T-cell (primary cell): ENCODE measurements at regions not wholly inside any gene's neighbourhood (a gene's known extent, or its start where the extent isn't known, plus 50 kb on each side); places are given as distances from the start of the nearest gene placed in this dataset.

Experiments
- ATAC-seq, 4 experiments: fragments of 200-7000 bp in 3 of 4; fragments of 150-1000 bp in 1 of 4; cut with Tn5 transposase; replicated peaks in 1 of 4; 1 replicate in 3 of 4; 2 replicates in 1 of 4; pipeline ENCODE4 v1.10.0; 2021; ENCODE audit warnings: moderate library complexity in 3 of 4, mild to moderate bottlenecking in 2 of 4, moderate number of reproducible peaks in 1 of 4
- CTCF ChIA-PET, 2 donors: fragments of 300-600 bp; sonication (Branson Sonifier 250); formaldehyde crosslinking; loops; one replicate each; lab custom pipeline; 2022; ENCODE audit warnings: antibody characterized with exemption in 2 of 2; lab: Charles Lee
- POLR2A ChIA-PET, 2 donors: fragments of 300-600 bp; sonication (Branson Sonifier 250); formaldehyde crosslinking; loops; one replicate each; lab custom pipeline; 2022; ENCODE audit warnings: antibody characterized with exemption in 2 of 2; lab: Charles Lee
- DNase-seq, 35 experiments: peaks; one replicate each; pipeline versions ENCODE4 v3.0.0 to v3.0.0-alpha.2; 2013 to 2023
- H3K27ac ChIP-seq: one replicate; pipeline ENCODE4 v1.5.1; 2013; ENCODE audit warnings: low read length
- H3K27me3 ChIP-seq, 2 experiments: replicated peaks in 1 of 2; 1 replicate in 1 of 2; 2 replicates in 1 of 2; pipeline versions ENCODE4 v1.6.1 to v1.7.0; 2013; ENCODE audit warnings: low read length in 1 of 2, mixed read lengths in 1 of 2; ENCODE audit not compliant: control insufficient read depth in 2 of 2, insufficient read depth in 2 of 2; ENCODE audit errors: extremely low read depth in 1 of 2
- H3K36me3 ChIP-seq, 2 donors: 1 replicate in 1 of 2; 2 replicates in 1 of 2; pipeline versions ENCODE4 v1.6.1 to v1.7.0; 2013; ENCODE audit warnings: low read length in 1 of 2; ENCODE audit not compliant: control insufficient read depth in 2 of 2, insufficient read depth in 1 of 2; ENCODE audit errors: extremely low read depth in 1 of 2
- H3K4me1 ChIP-seq, 2 experiments: 1 replicate in 1 of 2; 2 replicates in 1 of 2; pipeline versions ENCODE4 v1.6.1 to v1.7.0; 2013; ENCODE audit warnings: low read length in 2 of 2, mixed read lengths in 1 of 2; ENCODE audit not compliant: insufficient read depth in 2 of 2, control insufficient read depth in 1 of 2; ENCODE audit errors: extremely low read depth in 1 of 2
- H3K4me3 ChIP-seq, 2 donors: 1 replicate in 1 of 2; 2 replicates in 1 of 2; pipeline versions ENCODE4 v1.5.1 to v1.7.0; 2013; ENCODE audit warnings: mild to moderate bottlenecking in 2 of 2, low read length in 1 of 2, moderate library complexity in 1 of 2; ENCODE audit not compliant: control insufficient read depth in 1 of 2; ENCODE audit errors: extremely low read depth in 1 of 2
- H3K9me3 ChIP-seq: 2 replicates; pipeline ENCODE4 v1.7.0; 2013
- H3K27ac Mint-ChIP-seq, 2 donors: one replicate each; pipeline ENCODE4 v1.8.0; 2020 to 2021; ENCODE audit warnings: mild to moderate bottlenecking in 2 of 2, mixed read lengths in 2 of 2
- H3K27me3 Mint-ChIP-seq, 2 donors: one replicate each; pipeline ENCODE4 v1.8.0; 2021 to 2022; ENCODE audit warnings: mixed read lengths in 2 of 2
- H3K36me3 Mint-ChIP-seq: one replicate; pipeline ENCODE4 v1.8.0; 2021; ENCODE audit warnings: mixed read lengths
- H3K4me1 Mint-ChIP-seq, 3 donors: one replicate each; pipeline ENCODE4 v1.8.0; 2020 to 2022; ENCODE audit warnings: mixed read lengths in 3 of 3, mild to moderate bottlenecking in 1 of 3
- H3K4me3 Mint-ChIP-seq, 3 donors: one replicate each; pipeline ENCODE4 v1.8.0; 2020 to 2022; ENCODE audit warnings: mild to moderate bottlenecking in 3 of 3, mixed read lengths in 3 of 3, moderate library complexity in 3 of 3
- H3K9me3 Mint-ChIP-seq, 3 donors: one replicate each; pipeline ENCODE4 v1.8.0; 2020 to 2022; ENCODE audit warnings: mixed read lengths in 3 of 3
- whole genome bisulfite sequencing: methylation state at CpG from one replicate; pipeline ENCODE4 v1.1.5; 2013; ENCODE audit warnings: missing lambda C conversion rate; ENCODE audit not compliant: insufficient coverage; 5-methylcytosine and 5-hydroxymethylcytosine counted together

DNA sequence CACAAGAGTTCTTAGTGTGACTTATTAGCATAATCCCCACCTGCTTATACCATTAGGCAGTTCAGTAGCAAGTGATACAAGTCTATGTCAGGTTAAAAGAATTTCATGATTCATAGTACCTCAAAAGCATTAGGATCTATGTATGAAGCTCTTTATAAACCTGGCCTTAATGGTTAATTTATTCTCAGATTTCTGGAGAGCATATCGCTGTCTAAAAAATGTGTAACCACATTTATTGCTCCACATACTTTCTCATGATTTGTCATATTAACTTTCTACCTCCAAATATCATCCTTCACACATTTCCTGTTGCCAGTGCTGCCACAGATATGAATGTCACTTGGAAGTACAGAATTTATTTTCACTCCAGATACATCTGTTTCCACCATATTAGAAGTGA lies 332.8 kb upstream of the MAP2 start:
- Histone ChIP-seq H3K4me3 (no peak overlapping the region), H3K4me1 (no peaks in the 10 kb centered on the region), H3K36me3 (no peaks in the 10 kb centered on the region), H3K27ac (no peak overlapping the region), H3K27me3 (no peaks in the 10 kb centered on the region), H3K9me3 (no peaks in the 10 kb centered on the region)
- no peaks in the 10 kb centered on the region for H3K27me3 Mint-ChIP-seq
- no peak overlapping the region for H3K4me3 Mint-ChIP-seq
- H3K27ac Mint-ChIP-seq: no peak overlapping the region
- ChIA-PET CTCF (no interaction called here), POLR2A (no interaction called here)
- no peaks in the 10 kb centered on the region for H3K4me1 Mint-ChIP-seq
- ATAC-seq: no peak
- WGBS: no CpG with 5 or more reads among the region's 1 CpG
- DNase-seq: no peak
- peaks cover 0 to 6% (median 1%) of the 10 kb centered on the region in 3 donors for H3K9me3 Mint-ChIP-seq
- no peaks in the 10 kb centered on the region for H3K36me3 Mint-ChIP-seq

DNA sequence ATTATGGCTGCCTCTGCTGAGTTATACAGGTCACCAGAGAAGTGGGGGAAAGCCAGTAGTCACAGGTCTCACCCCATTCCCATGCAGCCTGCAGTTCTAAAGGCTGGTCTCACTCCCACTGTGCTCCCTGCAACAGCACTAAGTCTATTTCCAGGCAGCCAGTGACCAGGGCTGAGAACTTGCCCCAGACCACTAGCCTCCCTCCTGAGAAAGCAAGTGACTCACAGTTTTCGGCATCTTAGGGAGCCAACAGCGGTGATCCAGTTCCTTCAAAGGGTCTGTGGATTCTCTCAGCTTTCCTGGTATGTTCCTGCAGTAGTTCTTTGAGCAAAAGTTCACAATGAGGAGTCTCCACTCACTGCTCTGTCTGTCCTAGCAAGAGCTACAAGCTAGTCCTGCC lies 329.6 kb upstream of the MAP2 start:
- H3K4me3 ChIP-seq: no peak overlapping the region
- H3K4me3 Mint-ChIP-seq: no peak overlapping the region
- no peaks in the 10 kb centered on the region for H3K36me3 ChIP-seq
- no peak for ATAC-seq
- H3K4me1 Mint-ChIP-seq: no peaks in the 10 kb centered on the region
- no peak for DNase-seq
- ChIA-PET CTCF (no interaction called here), POLR2A (no interaction called here)
- H3K27me3 Mint-ChIP-seq: no peaks in the 10 kb centered on the region
- H3K27ac ChIP-seq: no peak overlapping the region
- WGBS: 83% methylated on average over 2 of the region's 2 CpGs
- no peaks in the 10 kb centered on the region for H3K9me3 ChIP-seq
- H3K4me1 ChIP-seq: no peaks in the 10 kb centered on the region
- H3K27ac Mint-ChIP-seq: no peak overlapping the region
- peaks cover 3 to 6% (median 4%) of the 10 kb centered on the region in 3 donors for H3K9me3 Mint-ChIP-seq
- H3K27me3 ChIP-seq: no peaks in the 10 kb centered on the region
- no peaks in the 10 kb centered on the region for H3K36me3 Mint-ChIP-seq

DNA sequence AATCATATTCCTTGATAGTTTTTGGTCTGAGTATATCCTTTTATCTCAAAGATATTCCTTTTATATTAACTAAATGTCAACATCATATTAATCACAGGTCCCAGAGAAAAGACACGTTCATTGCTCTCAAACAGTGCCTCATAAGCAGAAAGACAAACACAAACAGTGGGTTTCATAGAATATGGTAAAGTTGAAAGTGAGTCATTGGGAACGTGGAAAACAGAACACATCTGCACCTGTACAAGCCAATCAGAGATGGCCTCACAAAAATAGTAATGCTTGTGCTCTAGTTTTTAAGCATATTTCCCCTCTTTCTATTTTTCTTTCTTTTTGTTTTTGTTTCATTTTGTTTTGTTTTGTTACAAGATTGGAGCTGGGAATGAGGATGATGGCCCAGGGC lies 328.4 kb upstream of the MAP2 start:
- H3K27me3 Mint-ChIP-seq: no peaks in the 10 kb centered on the region
- no peak overlapping the region for H3K4me3 ChIP-seq
- ChIA-PET CTCF (no interaction called here), POLR2A (interaction anchor here in 1 of 2 donors (0.6 kb wide), 1 partner anchor 60 kb away, joined by 5 read pairs; no protein-coding TSS in a partner anchor)
- no peaks in the 10 kb centered on the region for H3K9me3 ChIP-seq
- no peaks in the 10 kb centered on the region for H3K4me1 ChIP-seq
- peaks cover 3 to 6% (median 4%) of the 10 kb centered on the region in 3 donors for H3K9me3 Mint-ChIP-seq
- no peak for ATAC-seq
- DNase-seq: no peak
- H3K4me3 Mint-ChIP-seq: no peak overlapping the region
- no peak overlapping the region for H3K27ac Mint-ChIP-seq
- no peaks in the 10 kb centered on the region for H3K27me3 ChIP-seq
- no peaks in the 10 kb centered on the region for H3K36me3 ChIP-seq
- no peaks in the 10 kb centered on the region for H3K4me1 Mint-ChIP-seq
- no CpG with 5 or more reads among the region's 2 CpGs for WGBS
- no peaks in the 10 kb centered on the region for H3K36me3 Mint-ChIP-seq
- H3K27ac ChIP-seq: no peak overlapping the region

DNA sequence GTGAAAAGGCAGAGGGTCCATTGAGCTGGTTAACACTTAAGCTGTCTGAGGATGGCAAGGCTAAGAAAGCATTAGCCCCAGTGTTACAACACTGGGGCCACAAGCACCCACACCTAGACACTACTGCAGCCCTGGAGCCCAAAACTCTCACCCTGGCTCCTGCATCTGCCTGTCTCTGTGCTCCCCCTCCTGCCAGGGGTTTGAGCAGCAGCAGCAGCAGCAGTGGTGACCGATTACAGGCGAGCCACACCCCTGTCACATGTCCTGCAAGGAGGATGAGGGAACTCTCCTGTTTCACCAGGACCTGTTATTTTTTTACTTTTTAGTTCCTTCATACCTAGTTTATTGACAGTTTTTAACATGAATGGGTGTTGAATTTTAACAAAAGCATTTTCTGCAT lies 326.7 kb upstream of the MAP2 start:
- no peaks in the 10 kb centered on the region for H3K36me3 ChIP-seq
- H3K4me3 ChIP-seq: no peak overlapping the region
- no peaks in the 10 kb centered on the region for H3K27me3 Mint-ChIP-seq
- no peak for ATAC-seq
- H3K27me3 ChIP-seq: no peaks in the 10 kb centered on the region
- WGBS: 82% methylated on average over 2 of the region's 2 CpGs
- DNase-seq: no peak
- POLR2A ChIA-PET: no interaction called here
- no peaks in the 10 kb centered on the region for H3K4me1 Mint-ChIP-seq
- no peak overlapping the region for H3K4me3 Mint-ChIP-seq
- no peak overlapping the region for H3K27ac Mint-ChIP-seq
- no peaks in the 10 kb centered on the region for H3K36me3 Mint-ChIP-seq
- H3K9me3 Mint-ChIP-seq: peaks cover 3 to 6% (median 4%) of the 10 kb centered on the region in 3 donors
- H3K4me1 ChIP-seq: no peaks in the 10 kb centered on the region
- CTCF ChIA-PET: no interaction called here
- H3K27ac ChIP-seq: no peak overlapping the region
- H3K9me3 ChIP-seq: no peaks in the 10 kb centered on the region

DNA sequence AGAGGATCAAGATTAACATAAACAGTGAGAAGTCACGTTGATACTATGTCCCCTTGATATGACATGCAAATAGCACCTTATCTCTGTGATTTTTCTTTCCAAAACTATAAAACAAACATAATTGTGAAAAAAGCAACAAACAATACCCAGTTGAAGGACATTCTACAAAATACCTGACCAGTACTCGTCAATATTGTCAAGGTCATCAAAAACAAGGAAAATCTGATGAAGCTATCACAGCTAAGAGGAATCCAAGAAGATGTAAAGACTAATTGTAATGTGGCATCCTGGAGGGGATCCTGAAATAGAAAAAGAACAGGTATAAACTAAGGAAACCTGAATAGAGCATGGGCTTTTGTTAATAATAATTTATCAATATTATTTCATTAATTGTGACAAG lies 321.5 kb upstream of the MAP2 start:
- Mint-ChIP-seq H3K4me3 (no peak overlapping the region), H3K27ac (no peak overlapping the region), H3K9me3 (peaks cover 0 to 24% (median 16%) of the 10 kb centered on the region in 3 donors), H3K27me3 (no peaks in the 10 kb centered on the region), H3K36me3 (no peaks in the 10 kb centered on the region), H3K4me1 (no peaks in the 10 kb centered on the region)
- no peaks in the 10 kb centered on the region for H3K9me3 ChIP-seq
- ChIA-PET POLR2A (no interaction called here), CTCF (no interaction called here)
- no peak overlapping the region for H3K27ac ChIP-seq
- H3K4me3 ChIP-seq: no peak overlapping the region
- no CpG with 5 or more reads among the region's 2 CpGs for WGBS
- DNase-seq (no peak), ATAC-seq (no peak)
- H3K27me3 ChIP-seq: no peaks in the 10 kb centered on the region
- no peaks in the 10 kb centered on the region for H3K36me3 ChIP-seq
- H3K4me1 ChIP-seq: no peaks in the 10 kb centered on the region

DNA sequence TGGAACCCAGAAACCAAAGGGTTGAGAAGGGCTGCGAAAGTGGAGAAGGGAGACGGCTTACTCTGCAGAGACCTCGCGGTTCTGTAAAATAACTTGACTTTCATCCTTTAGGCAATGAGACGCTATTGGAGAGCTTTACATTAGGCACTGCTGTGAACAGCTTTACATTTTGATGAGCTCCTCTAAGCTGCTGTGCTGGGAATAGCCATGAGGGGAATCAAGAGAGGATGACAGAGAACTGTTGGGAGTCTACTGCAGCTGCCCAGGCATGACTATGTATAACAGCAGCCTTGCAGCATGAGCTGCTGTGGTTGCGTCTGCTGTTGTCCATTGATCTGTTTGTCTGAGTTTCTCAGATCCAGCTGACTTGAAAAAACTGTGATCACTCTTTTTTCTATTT lies 310.8 kb upstream of the MAP2 start:
- ATAC-seq (no peak), DNase-seq (no peak)
- Histone ChIP-seq H3K36me3 (no peaks in the 10 kb centered on the region), H3K4me3 (no peak overlapping the region), H3K27me3 (no peaks in the 10 kb centered on the region), H3K4me1 (no peaks in the 10 kb centered on the region), H3K9me3 (no peaks in the 10 kb centered on the region), H3K27ac (no peak overlapping the region)
- Mint-ChIP-seq H3K27ac (no peak overlapping the region), H3K9me3 (peaks cover 3 to 7% (median 3%) of the 10 kb centered on the region in 3 donors), H3K36me3 (no peaks in the 10 kb centered on the region), H3K27me3 (no peaks in the 10 kb centered on the region), H3K4me1 (no peaks in the 10 kb centered on the region), H3K4me3 (no peak overlapping the region)
- WGBS: 89% methylated on average over 6 of the region's 6 CpGs
- ChIA-PET POLR2A (no interaction called here), CTCF (no interaction called here)

DNA sequence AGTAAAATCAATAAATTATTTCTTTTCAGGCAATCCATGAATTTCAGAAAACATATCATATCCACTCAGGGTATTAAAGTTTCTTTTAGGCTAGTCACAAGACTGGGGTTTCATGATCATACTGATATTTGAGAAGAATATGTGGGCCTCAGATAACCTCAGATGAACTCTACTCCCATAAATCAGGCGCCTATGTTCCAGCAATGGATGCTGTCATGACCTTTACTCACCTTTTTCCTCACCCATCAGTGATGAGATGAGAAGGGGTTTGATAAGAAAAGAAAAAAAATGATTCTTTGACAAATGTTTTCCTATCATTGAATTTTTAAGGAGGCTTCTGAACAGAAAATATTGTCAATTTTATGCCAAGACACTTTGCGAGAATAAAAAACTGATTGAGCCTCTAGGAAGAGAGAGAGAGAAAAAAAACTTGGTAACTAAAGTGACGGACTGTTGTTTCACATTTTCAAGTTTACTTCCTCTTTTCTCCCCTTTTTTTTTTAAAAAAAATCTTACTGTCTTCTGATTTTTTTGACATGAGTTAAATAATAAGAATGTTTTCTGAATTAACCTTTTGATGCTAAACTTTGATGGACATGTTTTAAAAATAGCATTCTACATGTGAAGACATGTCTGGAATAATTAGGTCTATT lies 309.1 kb upstream of the MAP2 start:
- H3K27ac Mint-ChIP-seq: no peak overlapping the region
- ChIA-PET CTCF (no interaction called here), POLR2A (no interaction called here)
- Histone ChIP-seq H3K4me1 (no peaks in the 10 kb centered on the region), H3K36me3 (no peaks in the 10 kb centered on the region), H3K27ac (no peak overlapping the region), H3K4me3 (no peak overlapping the region), H3K9me3 (no peaks in the 10 kb centered on the region), H3K27me3 (no peaks in the 10 kb centered on the region)
- H3K4me3 Mint-ChIP-seq: no peak overlapping the region
- no peaks in the 10 kb centered on the region for H3K36me3 Mint-ChIP-seq
- no peak for ATAC-seq
- H3K4me1 Mint-ChIP-seq: no peaks in the 10 kb centered on the region
- no peaks in the 10 kb centered on the region for H3K27me3 Mint-ChIP-seq
- DNase-seq: no peak
- no CpG with 5 or more reads among the region's 3 CpGs for WGBS
- peaks cover 0 to 3% (median 0%) of the 10 kb centered on the region in 3 donors for H3K9me3 Mint-ChIP-seq
